Vagina (tissue), 2 donors: ENCODE measurements at regions not wholly inside any gene's neighbourhood (a gene's known extent, or its start where the extent isn't known, plus 50 kb on each side); places are given as distances from the start of the nearest gene placed in this dataset.

Experiments used
- DNase-seq, 2 donors: peaks; one replicate each; pipeline ENCODE4 v3.0.0-alpha.2; 2017; ENCODE audit errors: extremely low spot score in 2 of 2
- H3K27ac ChIP-seq: fragments of 200-600 bp; sonication (generic); one replicate; pipeline ENCODE4 v1.5.1; 2019
- H3K27me3 ChIP-seq: fragments of 200-600 bp; sonication (generic); one replicate; pipeline ENCODE4 v1.5.1; 2019
- H3K36me3 ChIP-seq, 2 donors: fragments of 200-600 bp; sonication (generic); one replicate each; pipeline ENCODE4 v1.5.1; 2017 to 2019
- H3K4me1 ChIP-seq: fragments of 200-600 bp; sonication (generic); one replicate; pipeline ENCODE4 v1.5.1; 2019
- H3K4me3 ChIP-seq, 2 donors: fragments of 200-600 bp; sonication (generic); 1 replicate in 1 of 2; 2 replicates in 1 of 2; pipeline ENCODE4 v1.5.1; 2016 to 2019
- H3K9me3 ChIP-seq: fragments of 200-600 bp; sonication (generic); one replicate; pipeline ENCODE4 v1.5.1; 2019
- POLR2A ChIP-seq, 2 donors: fragments of 450-650 bp; IDR thresholded peaks; one replicate each; pipeline ENCODE4 v1.6.1; 2017; ENCODE audit warnings: antibody characterized with exemption in 2 of 2, mild to moderate bottlenecking in 2 of 2, moderate library complexity in 2 of 2
- POLR2AphosphoS5 ChIP-seq, 2 donors: sonication (generic); formaldehyde crosslinking; IDR thresholded peaks; one replicate each; pipeline ENCODE4 v1.9.0; 2017; ENCODE audit warnings: antibody characterized with exemption in 2 of 2, mild to moderate bottlenecking in 2 of 2, low read depth in 1 of 2; ENCODE audit not compliant: insufficient read depth in 1 of 2
- intact Hi-C: fragments of 100-400 bp; cut with DNase I; formaldehyde crosslinking; loops from one replicate; pipeline ENCODE4 v1.15.1; 2023
- TF ChIP-seq, protein P1 (sequence below), 3 experiments: fragments of 450-650 bp in 2 of 3; fragments of 200-600 bp in 1 of 3; sonication (generic) in 1 of 3; IDR thresholded peaks; one replicate each; pipeline ENCODE4 v1.5.1; 2017 to 2019; ENCODE audit warnings: antibody characterized with exemption in 3 of 3, mild to moderate bottlenecking in 2 of 3, moderate library complexity in 2 of 3

DNA sequence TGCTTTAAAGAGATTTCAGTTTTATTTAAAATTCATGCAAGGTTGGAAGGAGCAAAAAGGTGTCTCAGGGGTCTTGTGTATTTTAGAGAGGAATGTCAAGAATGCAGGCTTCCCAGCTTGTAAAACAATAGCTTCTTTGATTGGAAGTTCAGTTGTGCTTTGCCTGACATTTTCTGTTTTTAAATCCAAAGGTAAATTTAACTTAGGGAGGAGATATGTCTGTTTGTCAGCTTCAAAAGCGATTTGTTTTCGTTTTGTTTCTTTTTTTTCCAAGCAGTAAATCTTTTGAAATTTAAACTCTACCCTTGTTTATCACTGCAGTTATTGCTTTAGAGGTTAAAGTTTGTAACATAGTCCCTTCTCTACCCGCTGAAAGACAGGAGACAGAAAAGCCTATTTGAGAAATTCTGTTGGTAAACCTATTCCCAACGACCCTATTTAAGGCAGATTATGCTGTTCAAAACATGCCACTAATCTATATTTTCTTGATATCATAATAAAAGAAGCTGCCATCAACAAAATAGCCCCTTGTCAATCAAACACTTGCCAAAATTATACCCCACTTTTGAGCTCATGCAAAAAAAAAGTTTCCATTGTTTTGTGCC lies 639.6 kb downstream of the IRS1 start:
- DNase-seq: no peak
- H3K4me3 ChIP-seq: no peak overlapping the region
- H3K4me1 ChIP-seq: no peaks in the 10 kb centered on the region
- TF ChIP-seq, protein P1, sequence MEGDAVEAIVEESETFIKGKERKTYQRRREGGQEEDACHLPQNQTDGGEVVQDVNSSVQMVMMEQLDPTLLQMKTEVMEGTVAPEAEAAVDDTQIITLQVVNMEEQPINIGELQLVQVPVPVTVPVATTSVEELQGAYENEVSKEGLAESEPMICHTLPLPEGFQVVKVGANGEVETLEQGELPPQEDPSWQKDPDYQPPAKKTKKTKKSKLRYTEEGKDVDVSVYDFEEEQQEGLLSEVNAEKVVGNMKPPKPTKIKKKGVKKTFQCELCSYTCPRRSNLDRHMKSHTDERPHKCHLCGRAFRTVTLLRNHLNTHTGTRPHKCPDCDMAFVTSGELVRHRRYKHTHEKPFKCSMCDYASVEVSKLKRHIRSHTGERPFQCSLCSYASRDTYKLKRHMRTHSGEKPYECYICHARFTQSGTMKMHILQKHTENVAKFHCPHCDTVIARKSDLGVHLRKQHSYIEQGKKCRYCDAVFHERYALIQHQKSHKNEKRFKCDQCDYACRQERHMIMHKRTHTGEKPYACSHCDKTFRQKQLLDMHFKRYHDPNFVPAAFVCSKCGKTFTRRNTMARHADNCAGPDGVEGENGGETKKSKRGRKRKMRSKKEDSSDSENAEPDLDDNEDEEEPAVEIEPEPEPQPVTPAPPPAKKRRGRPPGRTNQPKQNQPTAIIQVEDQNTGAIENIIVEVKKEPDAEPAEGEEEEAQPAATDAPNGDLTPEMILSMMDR (IDR thresholded peaks at IDR 0.05): no peak
- TF ChIP-seq POLR2AphosphoS5 (IDR thresholded peaks at IDR 0.05; ENCODE audit: insufficient read depth in 1 of 2, low read depth in 1 of 2) (no peak), POLR2A (IDR thresholded peaks at IDR 0.05) (no peak)
- H3K36me3 ChIP-seq: no peaks in the 10 kb centered on the region
- intact Hi-C loops: no loop called here
- no peaks in the 10 kb centered on the region for H3K27me3 ChIP-seq
- no peak overlapping the region for H3K27ac ChIP-seq
- H3K9me3 ChIP-seq: no peaks in the 10 kb centered on the region

DNA sequence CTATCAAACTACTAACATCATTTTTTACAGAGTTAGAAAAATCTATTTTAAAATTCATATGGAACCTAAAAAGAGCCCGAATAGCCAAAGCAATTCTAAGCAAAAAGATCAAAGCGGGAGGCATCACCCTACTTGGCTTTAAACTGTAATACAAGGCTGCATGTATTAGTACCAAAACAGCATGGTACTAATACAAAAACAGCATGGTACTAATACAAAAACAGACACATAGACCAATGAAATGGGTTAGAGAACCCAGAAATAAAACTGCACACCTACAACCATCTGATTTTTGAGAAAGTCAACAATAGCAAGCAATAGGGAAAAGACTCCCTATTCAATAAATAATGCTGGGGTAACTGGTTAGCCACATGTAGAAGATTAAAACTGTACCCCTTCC lies 640.7 kb downstream of the IRS1 start:
- no peaks in the 10 kb centered on the region for H3K9me3 ChIP-seq
- H3K27ac ChIP-seq: no peak overlapping the region
- no peak overlapping the region for H3K4me3 ChIP-seq
- intact Hi-C loops: no loop called here
- no peak for DNase-seq
- no peaks in the 10 kb centered on the region for H3K27me3 ChIP-seq
- no peaks in the 10 kb centered on the region for H3K36me3 ChIP-seq
- no peak for TF ChIP-seq POLR2AphosphoS5 (IDR thresholded peaks at IDR 0.05; ENCODE audit: insufficient read depth in 1 of 2, low read depth in 1 of 2)
- TF ChIP-seq POLR2A (IDR thresholded peaks at IDR 0.05): no peak
- TF ChIP-seq, protein P1 (IDR thresholded peaks at IDR 0.05): no peak
- H3K4me1 ChIP-seq: no peaks in the 10 kb centered on the region

DNA sequence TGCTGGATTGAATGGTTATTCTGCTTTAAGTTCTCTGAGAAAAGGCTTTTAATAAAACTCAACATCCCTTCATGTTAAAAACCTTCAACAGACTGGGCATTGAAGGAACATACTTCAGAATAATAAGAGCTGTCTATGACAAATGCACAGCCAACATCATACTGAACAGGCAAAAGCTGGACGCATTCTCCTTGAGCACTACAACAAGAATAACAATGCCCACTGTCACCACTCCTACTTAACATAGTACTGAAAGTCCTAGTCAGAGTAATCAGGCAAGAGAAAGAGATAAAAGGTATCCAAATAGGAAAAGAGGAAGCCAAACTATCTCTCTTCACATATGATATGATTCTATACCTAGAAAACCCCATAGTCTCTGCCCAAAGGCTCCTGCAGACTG lies 641.4 kb downstream of the IRS1 start:
- no peak for DNase-seq
- TF ChIP-seq, protein P1 (IDR thresholded peaks at IDR 0.05): no peak
- TF ChIP-seq POLR2AphosphoS5 (IDR thresholded peaks at IDR 0.05; ENCODE audit: insufficient read depth in 1 of 2, low read depth in 1 of 2): no peak
- no peaks in the 10 kb centered on the region for H3K36me3 ChIP-seq
- H3K9me3 ChIP-seq: no peaks in the 10 kb centered on the region
- H3K4me1 ChIP-seq: no peaks in the 10 kb centered on the region
- H3K4me3 ChIP-seq: no peak overlapping the region
- no peak overlapping the region for H3K27ac ChIP-seq
- no peaks in the 10 kb centered on the region for H3K27me3 ChIP-seq
- intact Hi-C loops: no loop called here

DNA sequence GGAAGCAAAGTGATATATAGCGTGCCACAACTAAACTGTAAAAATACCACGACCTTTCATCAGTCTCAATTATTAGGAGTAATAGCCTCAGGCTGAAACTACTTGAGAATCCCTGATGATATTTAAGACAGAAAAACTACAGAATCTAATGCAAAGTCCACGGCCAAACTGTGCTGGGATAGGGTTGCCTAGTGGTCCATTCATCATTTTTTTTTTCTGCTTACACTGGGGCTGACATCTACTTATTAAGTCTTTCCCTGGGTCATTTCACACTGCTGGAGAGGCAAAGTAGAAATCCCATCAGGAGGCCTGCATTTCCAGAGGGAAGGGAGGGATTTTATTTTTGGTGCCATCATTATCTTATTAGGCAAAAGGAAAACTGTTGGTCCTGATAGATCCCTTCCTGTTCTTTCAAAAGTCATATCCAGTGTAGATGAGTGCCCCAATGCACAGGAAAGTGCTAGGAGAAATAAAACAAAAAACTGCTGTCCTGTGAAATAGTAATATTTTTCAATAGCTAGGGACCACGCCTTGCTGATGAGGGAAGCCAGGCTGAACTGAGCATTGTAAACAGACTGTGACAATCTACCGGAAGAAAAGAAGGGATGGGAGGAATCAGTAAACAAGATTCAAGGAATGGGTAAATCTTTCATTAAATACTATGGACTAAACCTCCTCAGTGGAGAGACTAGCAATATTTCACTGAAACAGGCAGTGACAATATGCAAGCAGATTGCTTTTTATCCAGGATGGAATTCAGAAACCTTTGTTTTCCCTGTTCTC lies 644.3 kb downstream of the IRS1 start:
- H3K9me3 ChIP-seq: no peaks in the 10 kb centered on the region
- DNase-seq: no peak
- no peaks in the 10 kb centered on the region for H3K36me3 ChIP-seq
- peaks cover 10% of the 10 kb centered on the region for H3K4me1 ChIP-seq
- no peaks in the 10 kb centered on the region for H3K27me3 ChIP-seq
- intact Hi-C loops: no loop called here
- TF ChIP-seq POLR2A (IDR thresholded peaks at IDR 0.05): no peak
- H3K4me3 ChIP-seq: no peak overlapping the region
- H3K27ac ChIP-seq: no peak overlapping the region

DNA sequence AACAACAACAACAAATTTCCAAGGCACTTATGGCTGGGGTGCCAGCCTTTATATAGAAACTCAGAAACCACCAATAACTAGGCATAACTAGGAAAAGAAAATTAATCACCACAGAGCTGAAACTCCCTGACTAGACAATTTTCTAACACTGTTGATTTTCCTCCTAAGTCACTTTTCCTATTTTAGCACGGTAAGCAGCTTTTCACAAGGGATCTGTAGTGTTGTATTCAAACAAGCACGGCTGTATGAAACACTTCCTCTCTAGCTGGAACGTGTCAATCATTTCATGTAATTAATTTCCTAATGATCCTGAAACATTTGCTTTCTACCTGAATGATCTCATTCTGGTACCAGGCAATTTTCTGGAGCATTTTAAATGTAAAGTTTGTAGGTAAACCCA lies 645.0 kb downstream of the IRS1 start:
- Histone ChIP-seq H3K36me3 (no peaks in the 10 kb centered on the region), H3K27ac (no peak overlapping the region), H3K27me3 (no peaks in the 10 kb centered on the region), H3K9me3 (no peaks in the 10 kb centered on the region), H3K4me3 (no peak overlapping the region), H3K4me1 (peaks cover 10% of the 10 kb centered on the region)
- DNase-seq: no peak
- no peak for TF ChIP-seq POLR2AphosphoS5 (IDR thresholded peaks at IDR 0.05; ENCODE audit: insufficient read depth in 1 of 2, low read depth in 1 of 2)
- no peak for TF ChIP-seq POLR2A (IDR thresholded peaks at IDR 0.05)
- TF ChIP-seq, protein P1 (IDR thresholded peaks at IDR 0.05): no peak
- intact Hi-C loops: no loop called here
